ENCODE measurements at regions not wholly inside any gene's neighbourhood (a gene's known extent, or its start where the extent isn't known, plus 50 kb on each side); places are given as distances from the start of the nearest gene placed in this dataset.

DNA sequence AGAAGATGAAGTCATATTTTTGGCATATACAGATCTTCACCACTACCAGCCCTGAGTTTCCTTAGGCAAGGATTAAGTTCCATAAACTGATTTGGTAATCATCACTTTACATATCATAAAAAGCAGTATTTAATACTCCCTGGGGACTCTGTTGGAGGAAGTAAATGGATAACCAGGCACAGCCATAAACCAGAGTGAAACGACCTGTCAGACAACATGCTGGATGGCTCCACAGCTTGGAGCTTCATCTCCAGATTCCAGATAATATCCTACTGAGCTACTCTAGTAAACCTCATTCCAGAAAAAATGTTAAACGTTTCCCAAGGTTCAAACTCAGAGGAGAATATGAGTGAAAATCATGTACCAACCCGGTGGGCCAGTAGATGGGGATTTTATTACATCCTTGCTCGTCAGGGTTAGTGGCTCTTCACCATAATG lies 109.2 kb downstream of the BASP1 start:
- Histone ChIP-seq H3K4me3 (no peak overlapping the region), H3K36me3 (no peaks in the 10 kb centered on the region), H3K9me3 (no peaks in the 10 kb centered on the region), H3K27ac (no peak overlapping the region), H3K4me1 (no peaks in the 10 kb centered on the region), H3K27me3 (no peaks in the 10 kb centered on the region)
- no peak for TF ChIP-seq POLR2A (IDR thresholded peaks at IDR 0.05)
- TF ChIP-seq, protein P1, sequence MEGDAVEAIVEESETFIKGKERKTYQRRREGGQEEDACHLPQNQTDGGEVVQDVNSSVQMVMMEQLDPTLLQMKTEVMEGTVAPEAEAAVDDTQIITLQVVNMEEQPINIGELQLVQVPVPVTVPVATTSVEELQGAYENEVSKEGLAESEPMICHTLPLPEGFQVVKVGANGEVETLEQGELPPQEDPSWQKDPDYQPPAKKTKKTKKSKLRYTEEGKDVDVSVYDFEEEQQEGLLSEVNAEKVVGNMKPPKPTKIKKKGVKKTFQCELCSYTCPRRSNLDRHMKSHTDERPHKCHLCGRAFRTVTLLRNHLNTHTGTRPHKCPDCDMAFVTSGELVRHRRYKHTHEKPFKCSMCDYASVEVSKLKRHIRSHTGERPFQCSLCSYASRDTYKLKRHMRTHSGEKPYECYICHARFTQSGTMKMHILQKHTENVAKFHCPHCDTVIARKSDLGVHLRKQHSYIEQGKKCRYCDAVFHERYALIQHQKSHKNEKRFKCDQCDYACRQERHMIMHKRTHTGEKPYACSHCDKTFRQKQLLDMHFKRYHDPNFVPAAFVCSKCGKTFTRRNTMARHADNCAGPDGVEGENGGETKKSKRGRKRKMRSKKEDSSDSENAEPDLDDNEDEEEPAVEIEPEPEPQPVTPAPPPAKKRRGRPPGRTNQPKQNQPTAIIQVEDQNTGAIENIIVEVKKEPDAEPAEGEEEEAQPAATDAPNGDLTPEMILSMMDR (IDR thresholded peaks at IDR 0.05): no peak
- TF ChIP-seq POLR2AphosphoS5 (IDR thresholded peaks at IDR 0.05): no peak
- no peak for DNase-seq (ENCODE audit: low spot score in 2 of 2)
- intact Hi-C loops (cut with DNase I; ENCODE audit: low total_unique reads): no loop called here

DNA sequence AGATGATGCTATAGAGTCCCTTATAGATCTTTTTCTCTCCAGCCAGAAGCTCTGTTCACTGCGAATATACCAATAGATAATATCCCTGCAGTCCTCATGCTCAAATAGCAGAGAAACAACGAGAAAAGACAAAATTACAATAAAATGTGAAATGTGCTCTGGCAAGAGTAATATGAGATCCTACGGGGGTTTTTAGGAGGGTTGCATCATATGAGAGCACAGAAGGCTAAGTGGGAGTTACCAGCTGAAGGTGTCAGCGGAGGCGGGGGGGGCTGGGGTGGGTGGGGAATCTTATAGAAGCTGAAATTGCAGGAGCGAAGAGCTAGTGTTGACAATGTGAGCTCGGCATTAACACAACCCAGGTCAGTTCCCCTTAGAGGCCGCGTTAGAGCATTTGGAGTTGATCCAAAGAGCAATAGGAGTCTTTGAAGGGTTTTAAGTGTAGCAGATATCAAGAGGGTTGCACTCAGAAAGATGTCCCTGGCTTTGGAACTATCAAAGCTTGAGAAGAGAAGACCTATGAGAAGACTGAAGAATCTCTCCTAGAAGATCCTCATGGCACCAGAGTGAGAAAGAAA lies 109.7 kb downstream of the BASP1 start:
- no peak for DNase-seq (ENCODE audit: low spot score in 2 of 2)
- H3K27ac ChIP-seq: no peak overlapping the region
- H3K27me3 ChIP-seq: no peaks in the 10 kb centered on the region
- no peaks in the 10 kb centered on the region for H3K9me3 ChIP-seq
- H3K36me3 ChIP-seq: no peaks in the 10 kb centered on the region
- H3K4me1 ChIP-seq: no peaks in the 10 kb centered on the region
- TF ChIP-seq POLR2A (IDR thresholded peaks at IDR 0.05): no peak
- TF ChIP-seq POLR2AphosphoS5 (IDR thresholded peaks at IDR 0.05): no peak
- TF ChIP-seq, protein P1 (IDR thresholded peaks at IDR 0.05): no peak
- no peak overlapping the region for H3K4me3 ChIP-seq
- intact Hi-C loops (cut with DNase I; ENCODE audit: low total_unique reads): no loop called here

DNA sequence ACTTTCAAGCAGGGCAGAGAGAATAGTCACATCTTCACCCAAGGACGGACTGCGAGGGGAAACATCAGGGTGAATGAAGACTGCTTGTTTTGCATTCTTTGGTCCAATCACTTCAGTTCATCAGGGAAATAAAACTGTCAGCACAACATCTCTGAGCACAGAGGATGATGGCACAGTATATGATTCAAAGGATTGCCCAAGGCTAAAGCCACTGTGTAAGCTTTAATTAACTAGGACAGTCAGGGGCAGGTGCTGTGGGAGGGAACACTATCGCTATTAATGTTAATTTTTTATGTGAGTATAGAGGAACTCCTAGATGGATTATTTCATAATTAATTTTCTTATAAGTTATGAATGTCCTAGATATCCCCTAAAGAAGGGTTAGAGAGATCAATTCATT lies 112.1 kb downstream of the BASP1 start:
- H3K9me3 ChIP-seq: no peaks in the 10 kb centered on the region
- intact Hi-C loops (cut with DNase I; ENCODE audit: low total_unique reads): no loop called here
- no peaks in the 10 kb centered on the region for H3K36me3 ChIP-seq
- no peaks in the 10 kb centered on the region for H3K4me1 ChIP-seq
- TF ChIP-seq POLR2AphosphoS5 (IDR thresholded peaks at IDR 0.05) (no peak), POLR2A (IDR thresholded peaks at IDR 0.05) (no peak)
- TF ChIP-seq, protein P1 (IDR thresholded peaks at IDR 0.05): no peak
- DNase-seq (ENCODE audit: low spot score in 2 of 2): no peak
- no peaks in the 10 kb centered on the region for H3K27me3 ChIP-seq
- H3K27ac ChIP-seq: no peak overlapping the region
- no peak overlapping the region for H3K4me3 ChIP-seq

DNA sequence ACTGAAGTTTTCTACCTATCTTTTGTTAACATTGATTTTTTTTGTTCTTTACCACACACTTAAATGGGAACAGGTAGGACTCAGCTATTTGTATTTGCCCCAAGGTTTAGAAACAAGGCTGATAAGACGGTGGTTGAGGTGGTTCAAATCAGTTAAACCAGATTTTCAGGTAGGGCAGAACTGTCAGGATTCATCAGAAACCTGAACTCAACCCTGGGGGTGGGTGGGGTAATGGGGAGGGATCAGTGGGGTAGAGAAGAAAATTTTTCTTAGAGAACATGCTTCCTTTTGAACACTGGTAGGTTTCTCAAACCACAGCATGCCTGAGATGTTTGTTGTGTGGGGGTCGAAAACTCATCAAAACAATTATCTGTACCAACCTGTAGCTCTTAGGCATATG lies 113.0 kb downstream of the BASP1 start:
- H3K4me1 ChIP-seq: no peaks in the 10 kb centered on the region
- TF ChIP-seq, protein P1 (IDR thresholded peaks at IDR 0.05): no peak
- TF ChIP-seq POLR2AphosphoS5 (IDR thresholded peaks at IDR 0.05) (no peak), POLR2A (IDR thresholded peaks at IDR 0.05) (no peak)
- intact Hi-C loops (cut with DNase I; ENCODE audit: low total_unique reads): no loop called here

DNA sequence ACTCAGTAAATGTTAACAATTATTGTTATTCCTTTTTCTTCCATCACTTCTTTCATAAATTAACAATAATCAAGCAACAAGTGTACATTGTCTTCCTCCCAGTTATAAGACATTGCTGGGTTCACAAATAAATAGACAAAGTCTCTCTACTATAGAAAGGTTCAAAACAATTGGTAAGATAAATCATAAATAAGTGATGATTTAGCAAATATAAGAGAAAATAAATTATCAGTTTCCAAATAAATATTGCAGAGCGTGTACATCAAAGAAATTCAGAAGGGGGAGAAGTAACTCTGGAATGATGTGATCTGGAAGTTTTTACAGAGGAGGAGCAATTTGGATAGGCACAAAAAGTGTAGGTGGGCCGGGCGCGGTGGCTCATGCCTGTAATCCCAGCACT lies 114.2 kb downstream of the BASP1 start:
- TF ChIP-seq, protein P1 (IDR thresholded peaks at IDR 0.05): no peak
- no peak for TF ChIP-seq POLR2A (IDR thresholded peaks at IDR 0.05)
- no peak for TF ChIP-seq POLR2AphosphoS5 (IDR thresholded peaks at IDR 0.05)
- H3K27ac ChIP-seq: no peak overlapping the region
- DNase-seq (ENCODE audit: low spot score in 2 of 2): no peak
- no peaks in the 10 kb centered on the region for H3K27me3 ChIP-seq
- intact Hi-C loops (cut with DNase I; ENCODE audit: low total_unique reads): no loop called here
- no peaks in the 10 kb centered on the region for H3K9me3 ChIP-seq
- no peaks in the 10 kb centered on the region for H3K36me3 ChIP-seq
- no peaks in the 10 kb centered on the region for H3K4me1 ChIP-seq
- H3K4me3 ChIP-seq: no peak overlapping the region

More for the DNA sequence above, 113.0 kb downstream of the BASP1 start:
- H3K9me3 ChIP-seq: no peaks in the 10 kb centered on the region
- no peaks in the 10 kb centered on the region for H3K36me3 ChIP-seq
- no peak overlapping the region for H3K27ac ChIP-seq
- no peaks in the 10 kb centered on the region for H3K27me3 ChIP-seq
- H3K4me3 ChIP-seq: no peak overlapping the region
- no peak for DNase-seq (ENCODE audit: low spot score in 2 of 2)

All from breast epithelium (tissue), 4 donors.